Testis (tissue), 2 donors: ENCODE measurements at regions not wholly inside any gene's neighbourhood (a gene's known extent, or its start where the extent isn't known, plus 50 kb on each side); places are given as distances from the start of the nearest gene placed in this dataset.

Experiments used
- CTCF ChIP-seq, 3 experiments: fragments of 450-650 bp in 2 of 3; fragments of 200-600 bp in 1 of 3; sonication (generic) in 1 of 3; IDR thresholded peaks; one replicate each; pipeline ENCODE4 v1.5.1; 2016 to 2019; ENCODE audit warnings: antibody characterized with exemption in 3 of 3, mild to moderate bottlenecking in 2 of 3, moderate library complexity in 1 of 3
- POLR2A ChIP-seq: fragments of 450-650 bp; IDR thresholded peaks from one replicate; pipeline ENCODE4 v1.6.1; 2017; ENCODE audit warnings: antibody characterized with exemption, mild to moderate bottlenecking, moderate library complexity

- no peak for TF ChIP-seq CTCF (IDR thresholded peaks at IDR 0.05)
- no peak for TF ChIP-seq POLR2A
Observed at GRCh38 chr5:176747670-176748072, 62.7 kb upstream of the UNC5A start.
